IPS-NIHi7 (cell line): ENCODE measurements at regions not wholly inside any gene's neighbourhood (a gene's known extent, or its start where the extent isn't known, plus 50 kb on each side); places are given as distances from the start of the nearest gene placed in this dataset.

Source experiments
- DNase-seq: peaks from one replicate; pipeline ENCODE4 v3.0.0; 2012; ENCODE audit warnings: mixed read lengths; ENCODE audit errors: extremely low spot score

DNA sequence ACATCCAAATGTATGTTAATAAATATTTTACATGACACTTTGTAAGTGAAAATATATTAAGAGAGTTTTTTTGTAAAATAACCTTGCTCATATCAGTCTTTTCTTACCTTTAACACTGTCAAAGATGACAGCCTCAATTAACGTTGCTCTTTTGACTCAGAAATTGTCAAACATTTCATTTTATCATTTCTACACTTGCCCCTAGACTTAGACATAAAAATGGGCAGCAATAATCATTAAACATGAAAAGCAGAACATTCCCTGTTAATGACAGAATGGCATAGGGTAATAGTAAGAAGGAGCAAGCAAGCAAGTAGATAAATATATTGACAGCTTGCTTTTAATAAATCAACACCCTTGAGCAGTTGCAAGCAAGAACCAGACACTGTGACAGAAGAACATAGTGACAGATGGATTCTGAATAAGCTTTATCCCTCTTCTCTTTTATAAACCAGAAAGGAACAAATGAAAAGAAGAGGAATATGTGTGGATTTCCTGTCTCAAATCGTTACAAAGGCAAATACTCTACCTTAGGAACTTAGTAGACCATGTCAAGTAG lies 796.0 kb upstream of the CHD1 start:
- no peak for DNase-seq

DNA sequence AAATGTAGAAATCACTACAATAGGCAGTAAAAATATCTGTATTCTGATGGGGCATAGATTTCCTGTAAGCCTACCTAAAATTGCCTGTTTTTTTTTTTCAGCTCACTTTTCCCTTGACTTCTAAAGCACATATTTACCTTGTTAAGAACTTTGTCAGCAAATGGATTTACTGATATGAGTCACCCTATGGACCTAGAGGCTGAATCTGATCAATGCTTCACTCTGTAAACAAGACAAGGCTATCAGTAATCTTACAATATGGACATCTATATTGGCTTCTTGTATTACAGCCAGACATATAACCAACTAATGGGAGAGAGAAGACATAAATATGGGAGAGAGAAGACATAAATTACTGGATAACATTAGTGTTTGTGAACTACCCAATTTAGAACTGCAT lies 792.7 kb upstream of the CHD1 start:
- no peak for DNase-seq

DNA sequence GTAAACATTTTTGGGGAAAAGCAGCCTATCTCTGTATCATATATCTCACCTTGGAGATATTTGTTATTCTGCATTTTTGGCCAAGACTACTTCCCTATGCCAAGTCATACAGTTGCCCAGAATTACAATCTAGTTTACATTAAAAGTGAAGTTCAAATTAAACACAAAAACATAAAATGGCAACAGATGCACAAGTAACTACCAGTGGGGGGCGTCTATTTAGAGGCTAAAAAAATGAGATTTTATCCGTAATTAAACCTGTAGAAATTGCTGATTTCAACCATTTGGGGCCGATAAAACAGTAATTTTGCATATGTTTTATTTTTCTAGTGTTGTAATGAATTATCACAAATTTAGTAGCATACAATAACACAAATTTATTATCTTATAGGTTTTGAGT lies 787.1 kb upstream of the CHD1 start:
- no peak for DNase-seq

GRCh38 chr5:99706160-99706559 lies 777.4 kb upstream of the CHD1 start:
- no peak for DNase-seq

- DNase-seq: no peak
These were observed 773.8 kb upstream of the CHD1 start for GRCh38 chr5:99702565-99702964.

- DNase-seq: no peak
These were observed 766.1 kb upstream of the CHD1 start for GRCh38 chr5:99694884-99695283.

DNA sequence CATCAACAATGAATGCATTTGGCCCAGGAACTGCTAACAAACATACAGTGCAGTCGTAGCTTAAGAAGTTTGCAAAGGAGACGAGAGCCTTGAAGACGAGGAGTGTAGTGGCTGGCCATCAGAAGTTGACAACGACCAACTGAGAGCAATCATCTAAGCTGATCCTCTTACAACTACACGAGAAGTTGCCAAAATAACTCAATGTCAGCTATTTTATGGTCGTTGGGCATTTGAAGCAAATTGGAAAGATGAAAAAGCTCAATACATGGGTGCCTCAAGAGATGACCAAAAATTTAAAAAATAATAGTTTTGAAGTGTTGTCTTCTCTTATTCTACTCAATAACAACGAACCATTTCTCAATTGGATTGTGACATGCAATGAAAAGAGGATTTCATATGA lies 757.7 kb upstream of the CHD1 start:
- DNase-seq: no peak

DNA sequence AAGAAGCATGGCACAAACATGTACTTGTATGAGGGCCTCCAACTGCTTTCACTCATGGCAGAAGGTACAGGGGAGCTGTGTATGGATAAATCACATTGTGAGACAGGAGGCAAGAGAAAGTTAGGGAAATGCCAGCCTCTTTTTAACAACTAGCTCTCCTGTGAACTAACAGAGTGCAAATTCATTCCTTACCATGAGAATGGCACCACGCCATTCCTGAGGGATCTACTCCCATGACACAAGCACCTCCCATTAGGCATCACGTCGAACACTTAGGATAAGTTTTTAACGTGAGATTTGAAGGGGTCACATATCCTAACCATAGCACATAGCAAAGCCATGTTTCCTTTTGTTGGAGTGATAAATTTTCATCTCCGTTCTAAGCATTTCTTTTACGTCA lies 747.2 kb upstream of the CHD1 start:
- no peak for DNase-seq

DNA sequence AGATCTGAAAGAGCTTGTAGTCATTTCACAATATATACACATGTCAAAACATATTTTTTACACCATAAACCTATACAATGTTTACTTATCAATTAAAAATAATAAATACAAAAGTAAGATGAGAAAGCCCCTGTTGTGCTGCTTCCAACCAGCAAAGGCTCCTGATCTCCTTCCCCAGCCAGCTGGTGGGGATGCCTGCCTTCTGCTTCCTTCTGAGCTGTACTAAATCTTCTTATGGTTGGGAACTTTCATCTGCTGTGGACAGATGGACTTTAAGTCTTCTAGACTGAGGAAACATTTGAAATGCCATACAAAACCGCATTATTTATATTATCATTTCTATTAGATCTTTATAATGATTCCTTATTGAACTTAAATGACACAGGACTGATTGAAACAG lies 745.3 kb upstream of the CHD1 start:
- no peak for DNase-seq

DNA sequence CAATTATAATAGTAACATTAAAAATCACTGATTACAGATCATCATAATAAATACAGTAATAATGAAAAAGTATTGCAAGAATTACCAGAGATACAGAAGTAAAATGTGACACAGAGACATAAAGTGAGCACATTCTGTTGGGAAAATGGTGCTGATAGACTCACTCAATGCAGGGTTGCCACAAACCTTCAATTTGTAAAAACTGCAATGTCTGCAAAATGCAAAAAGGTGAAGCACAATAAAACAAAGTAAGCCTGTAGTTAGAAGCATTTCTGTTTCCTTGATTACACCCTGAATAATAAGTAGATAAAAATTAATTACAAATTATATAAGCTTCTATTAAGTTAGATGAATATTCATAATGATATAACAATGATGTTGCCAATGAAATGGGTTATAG lies 736.2 kb upstream of the CHD1 start:
- no peak for DNase-seq

DNA sequence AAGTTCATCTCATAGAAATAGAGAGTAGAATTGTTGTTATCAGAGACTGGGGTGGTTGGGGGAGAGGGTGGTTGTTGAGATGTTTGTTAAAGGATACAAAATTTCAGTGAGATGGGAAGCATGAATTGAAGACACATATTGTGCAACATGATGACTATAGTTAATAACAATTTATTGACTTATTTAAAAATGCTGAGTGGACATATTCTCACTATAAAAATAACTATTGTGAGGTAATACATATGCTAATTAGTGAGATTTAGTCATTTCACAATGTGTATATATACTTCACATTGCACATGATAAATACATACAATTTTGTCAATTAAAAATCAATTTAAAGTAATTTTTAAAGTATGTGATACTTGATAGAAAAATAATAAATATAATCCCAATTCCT lies 722.5 kb upstream of the CHD1 start:
- DNase-seq: no peak

GRCh38 chr5:99646011-99646647 lies 717.3 kb upstream of the CHD1 start:
- no peak for DNase-seq

GRCh38 chr5:99644822-99645221 lies 716.0 kb upstream of the CHD1 start:
- no peak for DNase-seq

DNA sequence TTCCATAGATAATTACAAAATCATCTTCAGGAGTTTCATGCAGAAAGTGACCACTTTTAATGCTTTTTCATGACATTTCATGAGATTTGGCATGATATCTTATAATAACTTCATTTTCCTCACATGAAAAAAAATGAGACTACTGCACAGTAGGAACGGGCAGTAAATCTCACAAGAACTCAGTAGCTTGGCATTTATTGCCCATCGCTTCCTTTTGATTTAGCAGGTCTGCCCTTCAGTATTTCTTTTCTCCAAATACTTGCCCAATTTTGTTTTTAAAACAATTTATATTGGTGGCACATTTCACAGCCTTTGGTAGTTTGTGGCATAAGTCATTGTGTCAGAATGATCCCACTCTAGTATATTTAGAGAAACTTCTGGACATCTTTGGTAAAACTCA lies 711.8 kb upstream of the CHD1 start:
- DNase-seq: no peak

GRCh38 chr5:99639905-99640304 lies 711.1 kb upstream of the CHD1 start:
- DNase-seq: no peak

- DNase-seq: no peak
These were observed 707.9 kb upstream of the CHD1 start for GRCh38 chr5:99636663-99637062.

GRCh38 chr5:99621772-99622681 lies 693.2 kb upstream of the CHD1 start:
- no peak for DNase-seq

DNA sequence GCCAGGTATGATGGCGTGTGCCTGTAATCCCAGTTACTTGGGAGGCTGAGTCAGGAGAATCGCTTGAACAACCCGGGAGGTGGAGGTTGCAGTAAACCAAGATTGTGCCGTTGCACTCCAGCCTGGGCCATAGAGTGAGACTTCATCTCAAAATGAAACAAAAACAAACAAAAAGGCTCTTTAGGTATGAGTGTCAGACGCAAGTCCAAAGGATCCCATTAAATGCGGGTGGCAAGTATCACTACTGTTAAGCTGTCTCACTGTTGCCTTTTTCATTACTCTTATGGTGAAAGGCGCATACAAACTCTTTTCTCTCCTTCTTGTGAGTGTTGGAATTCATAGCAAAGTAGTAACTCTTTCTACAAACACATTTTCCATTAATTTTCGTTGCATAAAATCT lies 688.5 kb upstream of the CHD1 start:
- DNase-seq: no peak

DNA sequence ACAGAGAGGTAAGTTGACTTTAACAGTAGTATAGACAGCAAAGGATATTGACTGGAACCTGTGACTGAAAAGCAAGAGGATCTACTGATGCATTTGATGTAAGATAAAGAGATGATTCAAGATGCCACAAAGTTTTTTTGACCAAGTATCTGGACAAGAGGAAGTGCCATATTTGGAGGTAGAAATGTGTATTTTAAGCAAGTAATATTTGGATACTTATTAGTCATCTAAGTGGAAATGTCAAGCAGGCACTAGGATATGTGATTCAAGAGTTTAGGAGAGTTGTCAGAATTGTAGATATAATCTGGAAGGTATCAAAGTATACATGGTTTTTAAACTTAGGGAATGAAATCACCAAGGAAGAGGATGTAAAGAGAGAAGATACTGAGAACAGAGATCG lies 686.1 kb upstream of the CHD1 start:
- no peak for DNase-seq

GRCh38 chr5:99607124-99607523 lies 678.3 kb upstream of the CHD1 start:
- DNase-seq: no peak

- no peak for DNase-seq
These were observed 677.1 kb upstream of the CHD1 start for GRCh38 chr5:99605904-99606303.

GRCh38 chr5:99600952-99601351 lies 672.1 kb upstream of the CHD1 start:
- DNase-seq: no peak

- DNase-seq: no peak
These were observed 662.0 kb upstream of the CHD1 start for GRCh38 chr5:99590806-99591205.
